Colonic mucosa (tissue), 4 donors: ENCODE measurements at regions not wholly inside any gene's neighbourhood (a gene's known extent, or its start where the extent isn't known, plus 50 kb on each side); places are given as distances from the start of the nearest gene placed in this dataset.

Source experiments
- DNase-seq: peaks from one replicate; pipeline ENCODE4 v3.0.0-alpha.2; 2020
- H3K27ac ChIP-seq: fragments of 200-600 bp; one replicate; pipeline ENCODE4 v1.8.0; 2021
- H3K27me3 ChIP-seq: fragments of 200-600 bp; one replicate; pipeline ENCODE4 v1.8.0; 2021
- H3K36me3 ChIP-seq: fragments of 200-600 bp; one replicate; pipeline ENCODE4 v1.8.0; 2021
- H3K4me1 ChIP-seq: fragments of 200-600 bp; one replicate; pipeline ENCODE4 v1.8.0; 2021; ENCODE audit warnings: mild to moderate bottlenecking
- H3K4me3 ChIP-seq: fragments of 200-600 bp; one replicate; pipeline ENCODE4 v1.8.0; 2021
- H3K9ac ChIP-seq, 2 donors: one replicate each; pipeline ENCODE4 v1.7.0; 2013; ENCODE audit warnings: control low read depth in 2 of 2, low read depth in 2 of 2, low read length in 2 of 2
- H3K9me3 ChIP-seq: fragments of 200-600 bp; one replicate; pipeline ENCODE4 v1.8.0; 2021
- CTCF ChIP-seq: fragments of 200-600 bp; IDR thresholded peaks from one replicate; pipeline ENCODE4 v1.8.0; 2022; ENCODE audit warnings: antibody characterized with exemption, mild to moderate bottlenecking
- intact Hi-C: fragments of 100-400 bp; cut with DNase I; formaldehyde crosslinking; loops from one replicate; pipeline ENCODE4 v1.14.1; 2022
- donor health status: healthy.
- donor health status: DM: no; HTN: no; CAD: no.
- donor health status: DM: no; HTN: no; CAD: no.

DNA sequence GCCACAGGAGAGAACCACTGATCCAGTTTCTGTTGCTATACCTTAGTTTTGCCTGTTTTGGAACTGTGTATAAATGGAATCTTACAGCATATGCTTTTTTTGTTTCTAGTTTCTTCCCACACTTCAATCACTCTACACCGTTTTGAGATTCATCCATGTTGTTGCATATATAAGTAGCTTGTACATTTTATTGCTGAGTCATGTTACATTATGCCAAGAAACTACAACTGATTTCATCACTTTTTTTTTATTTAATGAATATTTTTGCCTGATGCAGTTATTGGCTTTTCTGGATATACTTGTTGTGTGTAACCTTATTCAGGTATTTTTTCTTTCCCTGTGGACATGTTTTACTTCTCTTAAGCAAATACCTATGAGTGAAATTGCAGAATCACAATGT is 1135.9 kb downstream of the RAPGEF2 start:
- intact Hi-C loops: no loop called here
- no peaks in the 10 kb centered on the region for H3K4me1 ChIP-seq
- no peaks in the 10 kb centered on the region for H3K9me3 ChIP-seq
- H3K4me3 ChIP-seq: no peak overlapping the region
- no peaks in the 10 kb centered on the region for H3K36me3 ChIP-seq
- no peak for DNase-seq
- no peak overlapping the region for H3K27ac ChIP-seq
- no peak for TF ChIP-seq CTCF
- H3K9ac ChIP-seq: no peak overlapping the region
- no peaks in the 10 kb centered on the region for H3K27me3 ChIP-seq

DNA sequence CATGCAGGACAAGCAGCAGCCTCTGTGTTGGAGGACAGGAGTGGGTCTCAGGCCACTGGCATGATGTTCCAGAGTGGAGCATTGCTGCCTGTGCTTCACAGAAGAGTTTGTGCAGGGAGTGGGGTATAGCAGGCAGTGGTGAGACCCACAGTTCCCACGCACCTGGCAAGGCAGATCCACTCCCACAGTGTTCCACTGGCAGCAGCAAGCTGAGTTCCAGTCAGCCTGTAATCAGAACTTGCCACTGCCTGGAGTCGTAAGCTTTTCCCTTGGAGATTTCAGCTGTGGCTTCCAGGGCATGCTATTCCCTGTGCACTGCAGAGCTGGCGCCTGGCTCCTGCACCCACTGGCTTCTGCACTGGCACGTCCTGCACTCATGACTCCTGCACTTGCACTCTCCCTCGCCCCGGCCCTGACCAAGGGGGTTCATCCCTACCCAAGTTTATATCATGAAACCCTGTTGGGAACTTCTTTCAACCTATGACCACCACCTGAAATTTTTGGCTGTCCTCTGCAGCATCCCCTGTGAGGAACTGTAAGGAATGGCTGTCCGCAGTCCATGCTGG is 1144.3 kb downstream of the RAPGEF2 start:
- Histone ChIP-seq H3K27me3 (no peaks in the 10 kb centered on the region), H3K4me3 (no peak overlapping the region), H3K9ac (no peak overlapping the region), H3K27ac (no peak overlapping the region), H3K36me3 (no peaks in the 10 kb centered on the region), H3K9me3 (no peaks in the 10 kb centered on the region), H3K4me1 (no peaks in the 10 kb centered on the region)
- no peak for DNase-seq
- no peak for TF ChIP-seq CTCF
- intact Hi-C loops: no loop called here

- Histone ChIP-seq H3K4me1 (no peaks in the 10 kb centered on the region), H3K9me3 (no peaks in the 10 kb centered on the region), H3K36me3 (no peaks in the 10 kb centered on the region), H3K27me3 (no peaks in the 10 kb centered on the region), H3K4me3 (no peak overlapping the region), H3K27ac (no peak overlapping the region), H3K9ac (no peak overlapping the region)
- no peak for TF ChIP-seq CTCF
- intact Hi-C loops: no loop called here
- no peak for DNase-seq
Measured at GRCh38 chr4:160251522-160252170, 1148.8 kb downstream of the RAPGEF2 start.

DNA sequence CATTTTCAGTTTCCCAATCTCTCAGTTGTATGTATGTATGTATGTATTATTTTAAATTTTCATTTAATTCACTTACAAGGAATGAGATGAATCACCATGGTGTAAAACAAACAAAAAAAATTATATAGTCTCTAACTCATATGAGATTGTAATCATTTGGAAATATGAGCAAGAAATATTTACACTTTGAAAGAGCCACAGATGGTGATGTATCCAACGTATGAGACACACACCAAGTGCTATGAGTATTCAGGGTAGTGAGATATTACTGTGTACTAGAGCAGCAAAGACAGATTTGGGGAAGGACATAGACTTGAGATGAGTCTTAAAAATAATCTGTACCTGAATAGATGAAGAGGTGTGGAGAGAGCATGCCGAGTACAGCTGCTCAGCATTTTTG is 1154.4 kb downstream of the RAPGEF2 start:
- no peak overlapping the region for H3K27ac ChIP-seq
- no peak overlapping the region for H3K9ac ChIP-seq
- TF ChIP-seq CTCF: no peak
- no peaks in the 10 kb centered on the region for H3K4me1 ChIP-seq
- no peak for DNase-seq
- H3K4me3 ChIP-seq: no peak overlapping the region
- H3K36me3 ChIP-seq: no peaks in the 10 kb centered on the region
- no peaks in the 10 kb centered on the region for H3K27me3 ChIP-seq
- intact Hi-C loops: no loop called here
- H3K9me3 ChIP-seq: no peaks in the 10 kb centered on the region

- TF ChIP-seq CTCF: no peak
- DNase-seq: no peak
- Histone ChIP-seq H3K27ac (no peak overlapping the region), H3K9me3 (no peaks in the 10 kb centered on the region), H3K4me1 (no peaks in the 10 kb centered on the region), H3K4me3 (no peak overlapping the region), H3K36me3 (no peaks in the 10 kb centered on the region), H3K9ac (no peak overlapping the region), H3K27me3 (no peaks in the 10 kb centered on the region)
- intact Hi-C loops: no loop called here
Measured at GRCh38 chr4:160265014-160265413, 1162.1 kb downstream of the RAPGEF2 start.
